HEK293 (cell line): ENCODE measurements at regions not wholly inside any gene's neighbourhood (a gene's known extent, or its start where the extent isn't known, plus 50 kb on each side); places are given as distances from the start of the nearest gene placed in this dataset.
A peak's percentile ranks its signal among the peaks of the same experiment; 100 is the strongest.

Experiments
- CTCF ChIA-PET: fragments of 350-600 bp; formaldehyde crosslinking; extraction: SDS; loops from one replicate; lab custom pipeline; 2021; ENCODE audit warnings: antibody characterized with exemption; lab: Yijun Ruan, JAX
- POLR2A ChIA-PET: fragments of 300-600 bp; formaldehyde crosslinking; extraction: SDS; loops from one replicate; lab custom pipeline; 2020; ENCODE audit warnings: antibody characterized with exemption, inconsistent platforms; lab: Yijun Ruan, JAX
- H3K27ac ChIP-seq: fragments of 200-500 bp; sonication (Bioruptor generic); 2 replicates; pipeline ENCODE4 v1.5.1; 2014; ENCODE audit warnings: low read depth, low read length, control low read depth, inconsistent platforms; ENCODE audit errors: extremely low read depth
- H3K36me3 ChIP-seq, 2 experiments: fragments of 200-500 bp in 1 of 2; sonication (Bioruptor generic) in 1 of 2; 1 replicate in 1 of 2; 2 replicates in 1 of 2; pipeline ENCODE4 v1.5.1; 2014 to 2017; ENCODE audit warnings: inconsistent platforms in 2 of 2, low read length in 2 of 2; ENCODE audit not compliant: control insufficient read depth in 2 of 2, insufficient read depth in 1 of 2
- H3K4me1 ChIP-seq: fragments of 200-500 bp; sonication (Bioruptor generic); 2 replicates; pipeline ENCODE4 v1.5.1; 2014; ENCODE audit warnings: mild to moderate bottlenecking, low read length, inconsistent platforms; ENCODE audit not compliant: control insufficient read depth, insufficient read depth
- H3K4me3 ChIP-seq: 2 replicates; pipeline ENCODE4 v1.5.1; 2011; ENCODE audit warnings: low read depth, mild to moderate bottlenecking, control low read depth, low read length, moderate library complexity
- H3K9me3 ChIP-seq: fragments of 200-500 bp; sonication (Bioruptor generic); 2 replicates; pipeline ENCODE4 v1.5.1; 2014; ENCODE audit warnings: low read depth, low read length, inconsistent platforms; ENCODE audit not compliant: control insufficient read depth, insufficient read depth
- GLI2 ChIP-seq: fragments of 450-650 bp; formaldehyde crosslinking; IDR thresholded peaks from 2 replicates; pipeline ENCODE4; 2017; ENCODE audit warnings: missing biosample characterization, missing genetic modification characterization, low read depth, borderline replicate concordance
- PATZ1 ChIP-seq: fragments of 450-650 bp; formaldehyde crosslinking; IDR thresholded peaks from 2 replicates; pipeline ENCODE4 v1.5.1; 2016; ENCODE audit warnings: missing biosample characterization, missing genetic modification characterization
- PRDM10 ChIP-seq: fragments of 450-650 bp; formaldehyde crosslinking; IDR thresholded peaks from 2 replicates; pipeline ENCODE4 v1.5.1; 2016; ENCODE audit warnings: missing biosample characterization, missing genetic modification characterization
- SCRT1 ChIP-seq: fragments of 450-650 bp; formaldehyde crosslinking; IDR thresholded peaks from 2 replicates; pipeline ENCODE4 v1.5.1; 2016; ENCODE audit warnings: missing biosample characterization, missing genetic modification characterization, borderline replicate concordance
- SP7 ChIP-seq: fragments of 450-650 bp; formaldehyde crosslinking; IDR thresholded peaks from 2 replicates; pipeline ENCODE4 v1.5.1; 2016; ENCODE audit warnings: missing biosample characterization, missing genetic modification characterization
- TCF7L2 ChIP-seq: IDR thresholded peaks from 2 replicates; pipeline ENCODE4 v1.6.1; 2011; ENCODE audit warnings: low read depth, mild to moderate bottlenecking, inconsistent platforms, low read length, moderate library complexity, borderline replicate concordance
- ZFHX2 ChIP-seq: fragments of 450-650 bp; formaldehyde crosslinking; conservative IDR thresholded peaks from 2 replicates; pipeline ENCODE4 v1.5.1; 2016; ENCODE audit warnings: missing biosample characterization, missing genetic modification characterization
- ZFP41 ChIP-seq: fragments of 450-650 bp; formaldehyde crosslinking; IDR thresholded peaks from 2 replicates; pipeline ENCODE4 v1.5.1; 2016; ENCODE audit warnings: missing biosample characterization, missing genetic modification characterization, borderline replicate concordance
- ZNF513 ChIP-seq: fragments of 450-650 bp; IDR thresholded peaks from 2 replicates; pipeline ENCODE4 v1.5.1; 2018; ENCODE audit warnings: missing biosample characterization, missing genetic modification characterization
- ZNF596 ChIP-seq: fragments of 450-650 bp; IDR thresholded peaks from 2 replicates; pipeline ENCODE4 v1.5.0; 2018; ENCODE audit warnings: missing biosample characterization, mild to moderate bottlenecking, missing genetic modification characterization, moderate library complexity
- ZSCAN4 ChIP-seq: fragments of 450-650 bp; formaldehyde crosslinking; IDR thresholded peaks from 2 replicates; pipeline ENCODE4 v1.5.1; 2017; ENCODE audit warnings: missing biosample characterization, missing genetic modification characterization

- H3K9me3 ChIP-seq, result no peaks in the 10 kb centered on the region
- H3K27ac ChIP-seq, result no peak overlapping the region
- ChIA-PET CTCF (interaction anchor here (2.9 kb wide), 1 partner anchor 14 kb away, joined by 21 read pairs; no protein-coding TSS in a partner anchor), POLR2A (no interaction called here)
- H3K4me1 ChIP-seq, result no peaks in the 10 kb centered on the region
- TF ChIP-seq ZNF513, result no peak
- TF ChIP-seq SCRT1, result no peak
- no peak for TF ChIP-seq ZFP41 (tag by site-specific recombination)
- H3K4me3 ChIP-seq, result no peak overlapping the region
- H3K36me3 ChIP-seq, result no peaks in the 10 kb centered on the region
Observed at GRCh38 chr10:118474111-118474510, 121.3 kb downstream of the PRLHR start.

- H3K27ac ChIP-seq, result no peak overlapping the region
- no peak for TF ChIP-seq TCF7L2
- no peak for TF ChIP-seq SP7 (tag by site-specific recombination)
- TF ChIP-seq ZNF596, result no peak
- TF ChIP-seq PRDM10 (tag by site-specific recombination), result no peak
- peak; percentile 10; the same call in 1 of the 2 replicates for TF ChIP-seq ZSCAN4 (tag by site-specific recombination)
- peak; percentile 54 for TF ChIP-seq ZFHX2
- TF ChIP-seq, all 188 proteins: peak for 2
- Histone ChIP-seq H3K36me3 (no peaks in the 10 kb centered on the region), H3K4me1 (no peaks in the 10 kb centered on the region), H3K9me3 (no peaks in the 10 kb centered on the region), H3K4me3 (no peak overlapping the region)
- CTCF ChIA-PET, result interaction anchor here (0.7 to 1.4 kb wide), 2 partner anchors 13 to 20 kb away, joined by 4 to 8 read pairs; no protein-coding TSS in a partner anchor
- POLR2A ChIA-PET, result interaction anchor here (0.6 kb wide), 1 partner anchor 328 kb away, joined by 3 read pairs; no protein-coding TSS in a partner anchor
Observed at GRCh38 chr10:118473305-118473960, 122.0 kb downstream of the PRLHR start.

- peak; percentile 44; the same call in 1 of the 2 replicates for TF ChIP-seq PATZ1 (tag by site-specific recombination)
- no peak for TF ChIP-seq GLI2
- TF ChIP-seq, all 188 proteins: peak for 1
- Histone ChIP-seq H3K4me1 (no peaks in the 10 kb centered on the region), H3K9me3 (no peaks in the 10 kb centered on the region), H3K27ac (no peak overlapping the region), H3K36me3 (no peaks in the 10 kb centered on the region), H3K4me3 (no peak overlapping the region)
- POLR2A ChIA-PET, result interaction anchor here (0.6 kb wide), 1 partner anchor 72 kb away, joined by 3 read pairs; no protein-coding TSS in a partner anchor
- CTCF ChIA-PET, result interaction anchor here (0.7 to 1.4 kb wide), 2 partner anchors 13 to 19 kb away, joined by 4 to 8 read pairs; no protein-coding TSS in a partner anchor
Observed at GRCh38 chr10:118472415-118473304, 122.8 kb downstream of the PRLHR start.
